HUES64 (cell line): ENCODE measurements at regions not wholly inside any gene's neighbourhood (a gene's known extent, or its start where the extent isn't known, plus 50 kb on each side); places are given as distances from the start of the nearest gene placed in this dataset.
"Not testable (repeated sequence)": the region's sequence is repeated elsewhere in the genome, so short reads cannot be mapped to it uniquely, and the experiment has no call there.

ENCODE experiments used
- H3K27ac ChIP-seq: 2 replicates; pipeline ENCODE4 v1.7.0; 2013; ENCODE audit warnings: low read depth, low read length, inconsistent platforms
- H3K27me3 ChIP-seq: 2 replicates; pipeline ENCODE4 v1.6.1; 2013; ENCODE audit warnings: mild to moderate bottlenecking, low read length; ENCODE audit not compliant: insufficient read depth
- H3K36me3 ChIP-seq: 2 replicates; pipeline ENCODE4 v1.6.1; 2013; ENCODE audit warnings: mild to moderate bottlenecking, low read length; ENCODE audit not compliant: insufficient read depth
- H3K4me1 ChIP-seq: 2 replicates; pipeline ENCODE4 v1.6.1; 2013; ENCODE audit warnings: mild to moderate bottlenecking, low read length, moderate library complexity; ENCODE audit not compliant: insufficient read depth
- H3K4me3 ChIP-seq: 2 replicates; pipeline ENCODE4 v1.5.1; 2013; ENCODE audit warnings: mild to moderate bottlenecking, low read length, moderate library complexity
- H3K9ac ChIP-seq: 2 replicates; pipeline ENCODE4 v1.6.1; 2013; ENCODE audit warnings: mild to moderate bottlenecking, low read depth, low read length
- H3K9me3 ChIP-seq: 2 replicates; pipeline ENCODE4 v1.6.1; 2013; ENCODE audit warnings: low read depth, low read length; ENCODE audit not compliant: insufficient read depth
- WGBS: fragments of 150-250, 120-280 bp; methylation state at CpG from one replicate; pipeline ENCODE4 v1.1.7; 2013; ENCODE audit warnings: missing lambda C conversion rate; 5-methylcytosine and 5-hydroxymethylcytosine counted together

DNA sequence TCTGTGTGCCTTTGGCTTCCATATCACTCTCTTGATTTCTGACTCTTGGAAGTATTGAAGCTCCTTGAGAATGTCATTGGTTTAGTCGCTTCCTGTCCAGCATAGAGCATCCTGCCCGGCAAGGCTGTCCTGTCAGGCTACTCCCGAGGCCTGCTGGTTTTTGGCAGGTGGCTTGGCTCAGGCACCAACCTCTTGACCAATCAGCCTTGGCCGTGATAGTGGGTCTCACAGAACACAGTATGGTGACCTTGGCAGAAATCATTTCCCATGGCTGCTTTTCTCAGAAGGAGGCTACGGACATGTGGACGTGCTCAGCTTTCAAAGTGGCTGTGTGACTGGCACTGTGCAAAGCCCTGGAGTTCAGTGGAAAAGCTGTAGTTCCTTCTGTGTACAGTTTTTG is 516.9 kb downstream of the REEP3 start:
- no peak overlapping the region for H3K9ac ChIP-seq
- H3K9me3 ChIP-seq: no peaks in the 10 kb centered on the region
- WGBS: 92% methylated on average over 6 of the region's 6 CpGs
- no peak overlapping the region for H3K27ac ChIP-seq
- H3K36me3 ChIP-seq: no peaks in the 10 kb centered on the region
- H3K4me3 ChIP-seq: no peak overlapping the region
- H3K4me1 ChIP-seq: no peaks in the 10 kb centered on the region; the same call in 1 of the 2 replicates
- H3K27me3 ChIP-seq: no peaks in the 10 kb centered on the region

DNA sequence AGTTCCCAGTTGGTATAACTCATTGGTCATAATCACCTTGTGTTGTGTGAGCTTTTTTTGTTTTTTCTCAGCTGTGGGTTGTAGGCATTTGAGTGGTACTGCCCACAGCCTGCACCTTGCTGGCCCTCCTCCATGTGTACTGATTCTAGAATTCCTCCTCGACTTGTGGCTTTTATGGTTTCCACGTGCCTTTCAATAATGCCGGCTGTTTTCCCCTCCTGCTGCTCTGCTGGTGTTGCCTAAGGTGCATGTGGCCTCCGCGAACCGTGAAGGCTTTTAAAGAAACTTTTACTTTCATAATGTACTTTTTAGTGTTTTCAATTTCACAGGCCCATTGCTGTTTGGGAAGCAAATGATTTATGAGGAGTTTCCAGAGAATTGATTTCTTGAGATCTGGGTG is 518.0 kb downstream of the REEP3 start:
- Histone ChIP-seq H3K9ac (no peak overlapping the region), H3K9me3 (no peaks in the 10 kb centered on the region), H3K27ac (no peak overlapping the region), H3K36me3 (no peaks in the 10 kb centered on the region), H3K4me1 (no peaks in the 10 kb centered on the region; the same call in 1 of the 2 replicates), H3K27me3 (no peaks in the 10 kb centered on the region), H3K4me3 (no peak overlapping the region)
- 89% methylated on average over 5 of the region's 6 CpGs for WGBS

- Histone ChIP-seq H3K4me3 (no peak overlapping the region), H3K27ac (no peak overlapping the region), H3K4me1 (no peaks in the 10 kb centered on the region; the same call in 1 of the 2 replicates), H3K27me3 (no peaks in the 10 kb centered on the region), H3K9me3 (no peaks in the 10 kb centered on the region), H3K36me3 (no peaks in the 10 kb centered on the region), H3K9ac (no peak overlapping the region)
- 69% methylated on average over 2 of the region's 2 CpGs for WGBS
Observed at GRCh38 chr10:64040781-64041180, 519.6 kb downstream of the REEP3 start.

- H3K4me3 ChIP-seq: no peak overlapping the region
- no peaks in the 10 kb centered on the region for H3K9me3 ChIP-seq
- 76% methylated on average over 43 of the region's 43 CpGs for WGBS
- no peak overlapping the region for H3K27ac ChIP-seq
- H3K36me3 ChIP-seq: no peaks in the 10 kb centered on the region
- H3K4me1 ChIP-seq: no peaks in the 10 kb centered on the region; the same call in 1 of the 2 replicates
- no peaks in the 10 kb centered on the region for H3K27me3 ChIP-seq
- H3K9ac ChIP-seq: no peak overlapping the region
Observed at GRCh38 chr10:64041185-64041988, 520.2 kb downstream of the REEP3 start.

- no peaks in the 10 kb centered on the region for H3K36me3 ChIP-seq
- H3K4me3 ChIP-seq: no peak overlapping the region
- no peaks in the 10 kb centered on the region for H3K4me1 ChIP-seq
- 90% methylated on average over 19 of the region's 19 CpGs for WGBS
- H3K27ac ChIP-seq: no peak overlapping the region
- no peak overlapping the region for H3K9ac ChIP-seq
- H3K27me3 ChIP-seq: no peaks in the 10 kb centered on the region
- no peaks in the 10 kb centered on the region for H3K9me3 ChIP-seq
Observed at GRCh38 chr10:64041989-64042490, 520.8 kb downstream of the REEP3 start.

DNA sequence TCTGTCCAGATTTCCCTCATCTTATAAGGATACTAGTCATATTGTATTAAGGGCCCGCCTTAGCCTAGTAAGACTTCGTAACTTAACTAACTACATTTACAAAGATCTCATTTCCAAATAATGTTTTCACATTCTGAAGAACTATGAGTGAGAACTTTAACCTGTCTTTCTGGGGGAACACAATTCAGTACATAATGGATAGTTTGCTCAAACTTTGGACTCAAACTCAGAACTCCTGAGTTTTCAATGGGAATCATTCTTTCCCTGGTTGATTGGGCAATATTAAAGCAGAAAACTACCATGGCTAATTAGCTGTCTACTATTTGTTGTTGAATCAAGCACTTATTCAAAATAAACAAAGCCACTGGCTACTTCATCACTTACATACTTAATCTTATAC is 522.9 kb downstream of the REEP3 start:
- Histone ChIP-seq H3K4me1 (no peaks in the 10 kb centered on the region), H3K27ac (no peak overlapping the region), H3K27me3 (no peaks in the 10 kb centered on the region), H3K36me3 (no peaks in the 10 kb centered on the region), H3K4me3 (no peak overlapping the region), H3K9me3 (no peaks in the 10 kb centered on the region), H3K9ac (no peak overlapping the region)
- 100% methylated on average over 2 of the region's 2 CpGs for WGBS

GRCh38 chr10:64044957-64045632 is 523.9 kb downstream of the REEP3 start:
- not testable (repeated sequence) for H3K36me3 ChIP-seq, H3K9me3 ChIP-seq, H3K9ac ChIP-seq, H3K4me3 ChIP-seq, H3K27me3 ChIP-seq, H3K4me1 ChIP-seq, H3K27ac ChIP-seq
- 94% methylated on average over 16 of the region's 16 CpGs for WGBS

DNA sequence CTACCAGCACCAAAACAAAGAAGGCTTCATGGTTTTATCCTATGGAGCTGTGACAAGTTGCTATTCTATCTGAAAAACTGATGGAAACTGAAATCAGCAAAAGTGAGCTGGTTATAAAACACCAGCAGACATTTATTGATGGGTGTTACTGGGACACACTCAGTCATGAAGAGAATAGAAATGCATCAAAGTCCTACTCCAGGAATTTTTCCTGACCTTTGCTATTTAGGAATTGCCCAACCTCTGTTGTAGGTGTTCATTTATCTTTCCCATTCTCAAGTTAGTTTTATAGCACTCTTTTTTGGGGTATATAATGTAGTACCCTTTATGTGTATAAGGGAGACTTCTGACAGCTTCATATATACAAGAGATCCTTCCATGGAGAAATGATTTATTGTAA is 533.2 kb downstream of the REEP3 start:
- no peaks in the 10 kb centered on the region for H3K9me3 ChIP-seq
- no peak overlapping the region for H3K4me3 ChIP-seq
- no peak overlapping the region for H3K9ac ChIP-seq
- no peak overlapping the region for H3K27ac ChIP-seq
- H3K4me1 ChIP-seq: no peaks in the 10 kb centered on the region
- no peaks in the 10 kb centered on the region for H3K27me3 ChIP-seq
- no peaks in the 10 kb centered on the region for H3K36me3 ChIP-seq

DNA sequence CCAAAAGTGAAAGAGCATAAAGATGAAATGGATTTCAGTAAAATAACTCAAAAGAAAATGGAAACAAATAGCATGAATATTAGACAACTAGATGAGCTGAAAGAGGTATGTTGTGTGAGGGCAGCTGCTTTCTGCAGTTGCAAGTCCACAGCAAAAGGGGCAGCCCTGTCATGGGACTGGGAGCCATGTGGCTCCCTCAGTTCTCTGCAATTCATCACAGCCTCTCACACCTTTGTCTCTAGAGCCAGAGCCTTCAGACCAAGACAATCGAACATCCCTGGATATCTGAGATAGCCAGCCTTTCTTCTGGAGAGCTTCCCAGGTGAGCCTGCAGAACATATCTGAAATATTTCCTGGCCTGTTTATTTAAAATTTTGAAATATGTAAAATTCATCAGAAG is 538.7 kb downstream of the REEP3 start:
- no peaks in the 10 kb centered on the region for H3K4me1 ChIP-seq
- H3K36me3 ChIP-seq: no peaks in the 10 kb centered on the region
- no peaks in the 10 kb centered on the region for H3K27me3 ChIP-seq
- H3K4me3 ChIP-seq: no peak overlapping the region
- H3K27ac ChIP-seq: no peak overlapping the region
- 80% methylated on average over 1 of the region's 1 CpG for WGBS
- no peaks in the 10 kb centered on the region for H3K9me3 ChIP-seq
- H3K9ac ChIP-seq: no peak overlapping the region

DNA sequence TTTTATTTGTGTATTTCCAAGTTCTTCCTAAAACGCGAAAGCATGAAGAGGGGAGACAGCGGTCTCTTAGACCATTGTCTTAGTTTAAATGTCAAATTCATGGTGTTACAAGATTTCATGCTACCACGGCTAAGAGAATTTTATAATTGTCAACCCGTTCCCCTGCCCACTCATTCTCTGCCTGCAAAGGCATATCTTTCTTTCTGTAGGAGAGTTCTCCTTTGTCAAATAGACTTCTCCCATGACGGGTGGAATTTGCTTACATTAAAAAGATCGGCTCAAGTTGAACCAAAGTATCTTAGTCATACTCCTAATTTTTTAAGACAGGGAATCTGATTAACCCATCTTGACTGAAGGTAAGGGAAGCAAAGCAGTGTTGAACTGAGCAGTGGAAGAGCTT is 539.2 kb downstream of the REEP3 start:
- Histone ChIP-seq H3K9me3 (no peaks in the 10 kb centered on the region), H3K4me3 (no peak overlapping the region), H3K27me3 (no peaks in the 10 kb centered on the region), H3K36me3 (no peaks in the 10 kb centered on the region), H3K4me1 (no peaks in the 10 kb centered on the region), H3K27ac (no peak overlapping the region), H3K9ac (no peak overlapping the region)
- WGBS: 96% methylated on average over 7 of the region's 7 CpGs

GRCh38 chr10:64062793-64063192 is 541.6 kb downstream of the REEP3 start:
- Histone ChIP-seq H3K36me3 (no peaks in the 10 kb centered on the region), H3K27ac (no peak overlapping the region), H3K9ac (no peak overlapping the region), H3K4me1 (no peaks in the 10 kb centered on the region), H3K9me3 (no peaks in the 10 kb centered on the region), H3K27me3 (no peaks in the 10 kb centered on the region), H3K4me3 (no peak overlapping the region)
- no CpG with 5 or more reads among the region's 4 CpGs for WGBS
